ENCODE measurements at regions not wholly inside any gene's neighbourhood (a gene's known extent, or its start where the extent isn't known, plus 50 kb on each side); places are given as distances from the start of the nearest gene placed in this dataset.
"Not testable (repeated sequence)": the region's sequence is repeated elsewhere in the genome, so short reads cannot be mapped to it uniquely, and the experiment has no call there.

- FAIRE-seq = no peak
These were observed 112.1 kb downstream of the COPRS start for GRCh38 chr17:31746884-31747495.

DNA sequence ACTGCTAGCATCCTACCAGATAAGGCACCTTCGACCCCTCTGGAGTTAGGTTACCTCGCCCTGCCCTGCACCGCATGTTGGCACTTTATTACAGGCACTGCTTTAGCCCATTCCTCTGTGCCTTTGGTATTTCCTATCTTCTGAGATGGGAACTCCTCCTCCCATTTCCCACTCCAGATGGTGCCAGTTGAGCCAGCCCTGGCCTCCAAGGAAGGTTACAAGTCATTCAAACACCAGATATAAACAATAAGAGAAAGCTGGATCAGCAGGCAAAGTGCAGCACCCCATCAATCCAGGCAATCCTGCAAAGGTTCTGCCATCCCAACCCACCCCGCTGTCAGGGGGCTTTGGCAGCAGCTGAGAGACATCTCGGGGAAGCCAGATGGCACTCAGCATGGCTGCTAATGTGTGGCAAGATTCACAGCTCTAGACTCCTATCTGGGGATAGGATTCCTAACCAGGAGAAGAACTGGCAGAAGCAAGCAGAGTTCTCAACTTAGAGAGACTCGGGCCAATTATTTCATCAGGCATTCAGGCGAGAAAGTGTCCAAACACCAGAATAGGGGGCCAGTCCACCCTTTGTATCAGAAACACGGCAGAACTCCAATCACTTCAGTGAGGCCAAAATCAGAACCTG lies 113.0 kb downstream of the COPRS start:
- FAIRE-seq = no peak

GRCh38 chr17:31744511-31744951 lies 114.5 kb downstream of the COPRS start:
- FAIRE-seq = no peak

DNA sequence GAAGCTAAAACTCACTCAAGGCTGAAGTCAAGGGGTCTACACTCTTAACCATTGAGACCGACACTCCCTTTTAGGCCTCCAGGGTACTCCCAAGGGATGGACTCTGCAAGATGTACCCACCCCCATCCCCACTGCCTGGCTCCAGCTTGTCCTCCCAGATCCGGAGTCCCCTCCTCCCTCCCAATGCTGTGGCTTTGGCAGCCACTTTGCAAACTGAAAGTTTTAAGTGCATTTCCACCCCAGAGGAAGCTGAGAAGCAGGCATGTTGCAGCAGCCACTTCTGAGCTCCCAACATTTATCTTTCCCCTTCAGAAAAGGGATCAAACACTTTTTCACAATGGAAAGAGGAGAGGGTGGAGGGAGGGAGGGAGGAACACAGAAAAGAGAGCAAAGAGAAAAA lies 115.2 kb downstream of the COPRS start:
- no peak for FAIRE-seq

DNA sequence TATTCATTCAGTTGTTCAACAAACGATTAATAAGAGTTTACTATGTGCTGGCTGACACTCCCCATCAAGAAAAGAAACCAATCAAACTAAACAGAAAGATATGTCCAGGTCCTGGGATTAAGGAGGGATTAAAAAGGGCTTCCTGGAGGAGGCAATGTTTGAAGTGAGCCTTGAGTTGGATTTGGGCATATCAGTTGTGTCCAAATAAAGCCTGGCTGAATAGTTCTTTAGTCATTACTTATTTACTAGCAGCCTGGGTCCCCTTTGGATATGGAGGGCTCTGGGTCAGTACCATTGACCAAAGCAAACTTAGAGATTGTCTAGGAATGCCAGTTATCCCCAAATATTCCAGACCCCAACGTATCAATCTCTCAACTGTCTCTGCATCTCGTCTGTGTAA lies 117.7 kb downstream of the COPRS start:
- no peak for FAIRE-seq

- FAIRE-seq = no peak
These were observed 118.4 kb downstream of the COPRS start for GRCh38 chr17:31740611-31741082.

- no peak for FAIRE-seq
These were observed 119.9 kb downstream of the COPRS start for GRCh38 chr17:31738996-31739699.

DNA sequence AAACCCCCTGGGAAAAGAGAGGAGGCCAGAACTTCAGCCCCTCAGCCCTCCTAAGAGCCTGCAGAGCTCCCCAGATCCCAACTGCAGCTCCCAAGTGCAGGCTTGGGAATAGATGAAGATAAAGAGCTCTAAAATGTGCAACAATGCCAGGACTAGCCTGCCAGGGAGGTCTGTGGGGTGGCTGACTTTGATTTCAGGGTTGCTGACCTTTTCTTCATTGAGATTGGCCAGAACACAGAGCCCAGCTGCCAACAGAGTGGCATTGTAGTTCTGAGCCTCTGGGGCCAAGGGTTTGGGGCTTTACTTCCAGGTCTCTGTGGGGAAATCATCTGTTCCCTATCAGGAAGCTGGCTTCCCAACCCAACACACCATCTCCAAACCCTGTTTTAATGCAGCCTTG lies 120.6 kb downstream of the COPRS start:
- FAIRE-seq = no peak

GRCh38 chr17:31738067-31738466 lies 121.0 kb downstream of the COPRS start:
- FAIRE-seq = no peak

DNA sequence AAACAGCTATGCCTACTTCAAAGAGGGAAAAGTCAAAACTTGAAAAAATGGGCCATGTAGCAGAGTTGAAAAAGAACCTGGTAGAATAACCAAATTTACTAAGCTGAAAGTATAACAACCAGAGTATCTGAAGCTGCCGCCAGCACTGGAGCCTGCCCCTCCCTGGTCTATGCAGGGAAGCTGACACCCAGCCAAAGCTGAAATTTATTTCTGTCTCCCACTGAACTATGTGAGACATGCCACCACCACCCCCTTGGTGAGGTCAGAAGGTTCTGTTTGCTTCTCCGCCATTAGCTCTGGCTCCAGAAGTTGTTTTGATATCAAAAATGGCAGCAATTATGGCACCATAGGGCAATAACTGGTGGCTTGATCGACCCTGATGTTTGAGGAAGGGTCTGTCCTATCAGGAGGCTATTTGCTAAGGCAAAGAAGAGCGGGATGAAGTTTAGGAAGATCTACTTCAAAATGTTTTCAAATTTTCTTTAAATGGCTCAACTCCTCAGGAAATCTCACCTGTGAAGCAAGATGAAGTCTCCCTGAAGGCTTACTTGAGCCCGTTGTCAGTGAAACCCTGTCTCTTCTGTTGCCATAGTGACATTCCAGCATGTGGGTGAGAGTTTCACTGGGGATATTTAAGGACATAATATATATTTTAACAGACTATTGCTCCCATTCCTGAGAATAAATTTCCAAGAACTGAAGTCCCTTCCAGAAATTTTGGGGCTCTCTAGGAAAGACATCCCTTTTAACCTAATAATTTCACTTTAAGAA lies 122.0 kb downstream of the COPRS start:
- no peak for FAIRE-seq

GRCh38 chr17:31733326-31733725 lies 125.7 kb downstream of the COPRS start:
- no peak for FAIRE-seq

- FAIRE-seq = not testable (repeated sequence)
These were observed 127.4 kb downstream of the COPRS start for GRCh38 chr17:31731585-31732154.

- no peak for FAIRE-seq
These were observed 127.9 kb downstream of the COPRS start for GRCh38 chr17:31731118-31731517.

- no peak for FAIRE-seq
These were observed 132.0 kb downstream of the COPRS start for GRCh38 chr17:31726980-31727427.

DNA sequence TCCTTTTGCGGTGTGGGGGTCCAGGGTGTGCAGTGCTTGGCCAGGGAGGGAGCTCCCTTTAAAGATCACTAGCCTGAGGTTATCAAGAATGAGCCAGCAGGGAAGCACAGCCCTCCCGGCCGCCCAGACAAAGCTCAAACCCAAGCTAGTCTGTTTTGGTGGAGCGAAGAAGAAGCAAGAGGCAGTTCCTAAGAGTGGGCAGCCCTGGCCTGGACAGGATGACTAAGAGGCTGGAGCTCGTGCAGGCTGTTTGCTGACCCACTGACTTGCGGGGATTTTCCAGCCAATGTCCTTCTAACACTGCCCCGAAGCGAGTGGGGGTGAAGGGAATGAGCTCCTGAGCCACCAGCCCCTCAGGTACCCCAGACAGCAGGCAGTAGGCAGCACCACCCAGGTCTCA lies 134.4 kb downstream of the COPRS start:
- FAIRE-seq = no peak

DNA sequence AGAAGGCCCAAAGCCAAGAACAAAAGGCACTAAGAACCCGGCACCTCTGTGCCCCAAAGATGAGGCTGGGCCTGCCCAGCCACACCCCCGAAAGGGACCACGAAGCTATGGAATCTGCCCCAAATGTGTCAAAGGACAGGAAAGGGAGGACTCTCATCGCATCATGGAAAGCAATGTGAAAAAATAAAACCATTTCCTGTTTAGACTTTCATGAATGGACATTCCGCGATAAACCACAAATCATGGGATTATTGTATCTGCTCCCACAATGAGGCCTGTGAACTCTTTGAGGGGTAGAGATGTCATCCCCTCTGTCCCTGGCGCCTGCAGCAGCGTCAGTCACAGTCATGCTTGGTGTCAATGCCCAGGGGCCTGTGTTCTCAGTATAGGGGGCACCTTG lies 135.0 kb downstream of the COPRS start:
- FAIRE-seq = no peak

GRCh38 chr17:31722251-31723056 lies 136.6 kb downstream of the COPRS start:
- no peak for FAIRE-seq

- FAIRE-seq = no peak
These were observed 137.6 kb downstream of the COPRS start for GRCh38 chr17:31721291-31722025.

DNA sequence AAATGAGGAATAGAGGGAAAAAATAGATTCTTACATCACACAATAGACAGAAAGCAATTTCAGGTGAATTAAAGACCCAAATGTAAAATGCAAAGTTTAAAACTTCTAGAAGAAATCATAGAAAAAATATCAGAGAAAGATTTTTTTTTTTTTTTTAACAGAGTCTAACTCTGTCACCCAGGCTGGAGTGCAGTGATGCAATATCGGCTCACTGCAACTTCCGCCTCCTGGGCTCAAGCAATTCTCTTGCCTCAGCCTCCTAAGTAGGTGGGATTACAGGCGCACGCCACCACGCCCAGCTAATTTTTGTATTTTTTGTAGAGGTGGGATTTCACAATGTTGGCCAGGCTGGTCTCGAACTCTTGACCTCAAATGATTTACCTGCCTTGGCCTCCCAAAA lies 141.8 kb downstream of the COPRS start:
- not testable (repeated sequence) for FAIRE-seq

DNA sequence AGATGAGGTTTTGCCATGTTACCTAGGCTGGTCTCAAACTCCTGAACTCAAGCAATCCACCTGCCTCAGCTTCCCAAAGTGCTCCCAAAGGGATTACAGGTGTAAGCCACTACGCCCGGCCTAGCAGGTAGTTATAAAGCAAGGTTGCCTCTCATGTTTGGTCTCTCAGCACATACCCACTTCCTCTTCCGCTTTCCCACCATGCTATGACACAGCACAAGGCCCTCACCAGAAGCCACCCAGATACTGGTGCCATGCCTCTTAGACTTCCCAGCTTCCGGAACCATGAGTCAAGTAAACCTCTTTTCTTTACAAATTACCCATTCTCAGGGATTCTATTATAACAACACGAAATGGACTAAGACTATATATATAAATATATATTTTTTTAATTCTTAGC lies 143.6 kb downstream of the COPRS start:
- no peak for FAIRE-seq

GRCh38 chr17:31704483-31704882 lies 154.6 kb downstream of the COPRS start:
- FAIRE-seq = no peak

All from TTC549 (cell line).